PC-3 (cell line): ENCODE measurements at regions not wholly inside any gene's neighbourhood (a gene's known extent, or its start where the extent isn't known, plus 50 kb on each side); places are given as distances from the start of the nearest gene placed in this dataset.

Experiments used
- ATAC-seq: fragments of 200-7000 bp; cut with Tn5 transposase; 2 replicates; pipeline ENCODE4 v1.9.1; 2020; ENCODE audit warnings: mild to moderate bottlenecking, moderate library complexity
- BruUV-seq: library from RNA; stranded (reverse); fragments of 400-500 nt; replicated peaks from 2 replicates; lab custom pipeline; 2021; lab: Mats Ljungman, UMichigan
- CTCF ChIA-PET: fragments of 300-600 bp; sonication (Branson Sonifier 250); formaldehyde crosslinking; loops from one replicate; lab custom pipeline; 2022; ENCODE audit warnings: antibody characterized with exemption; lab: Charles Lee
- POLR2A ChIA-PET: fragments of 300-600 bp; sonication (Branson Sonifier 250); formaldehyde crosslinking; loops from one replicate; lab custom pipeline; 2022; ENCODE audit warnings: antibody characterized with exemption; ENCODE audit not compliant: unreplicated experiment; lab: Charles Lee
- DNase-seq: peaks from one replicate; pipeline ENCODE4 v3.0.0-alpha.2; 2015
- H2AFZ ChIP-seq: fragments of 300-600 bp; sonication (generic); 2 replicates; pipeline ENCODE4 v1.6.0; 2016; ENCODE audit warnings: antibody characterized with exemption, low read length
- H3F3A ChIP-seq: fragments of 300-600 bp; sonication (generic); one replicate; pipeline ENCODE4 v1.6.0; 2017; ENCODE audit warnings: antibody characterized with exemption, low read length, control low read depth, mild to moderate bottlenecking; ENCODE audit not compliant: unreplicated experiment
- H3K27ac ChIP-seq: fragments of 300-600 bp; sonication (generic); 2 replicates; pipeline ENCODE4 v1.5.1; 2016; ENCODE audit warnings: mild to moderate bottlenecking, low read length
- H3K27me3 ChIP-seq: fragments of 300-600 bp; sonication (generic); 2 replicates; pipeline ENCODE4 v1.6.1; 2016; ENCODE audit warnings: low read length, mixed read lengths
- H3K36me3 ChIP-seq: fragments of 300-600 bp; sonication (generic); 2 replicates; pipeline ENCODE4 v1.6.1; 2016; ENCODE audit warnings: low read depth, mixed run types, low read length, mixed read lengths
- H3K4me1 ChIP-seq: fragments of 300-600 bp; sonication (generic); 2 replicates; pipeline ENCODE4 v1.5.1; 2016; ENCODE audit warnings: low read length; ENCODE audit not compliant: insufficient read depth
- H3K4me2 ChIP-seq: fragments of 300-600 bp; sonication (generic); 2 replicates; pipeline ENCODE4 v1.6.0; 2016; ENCODE audit warnings: low read length
- H3K4me3 ChIP-seq: fragments of 300-600 bp; sonication (generic); 2 replicates; pipeline ENCODE4 v1.5.1; 2016; ENCODE audit warnings: mild to moderate bottlenecking, low read length, mixed read lengths
- H3K79me2 ChIP-seq: fragments of 300-600 bp; sonication (generic); 2 replicates; pipeline ENCODE4 v1.6.1; 2017; ENCODE audit warnings: low read length, mixed read lengths
- H3K9ac ChIP-seq: fragments of 300-600 bp; sonication (generic); 2 replicates; pipeline ENCODE4 v1.6.0; 2016; ENCODE audit warnings: mild to moderate bottlenecking, low read length
- H3K9me2 ChIP-seq: fragments of 300-600 bp; sonication (generic); replicated peaks from 2 replicates; pipeline ENCODE4 v1.6.1; 2016; ENCODE audit warnings: mixed run types, low read length, mixed read lengths
- H3K9me3 ChIP-seq: fragments of 300-600 bp; sonication (generic); 2 replicates; pipeline ENCODE4 v1.6.1; 2016; ENCODE audit warnings: low read length, mixed read lengths
- H4K20me1 ChIP-seq: fragments of 300-600 bp; sonication (generic); 2 replicates; pipeline ENCODE4 v1.6.1; 2016; ENCODE audit warnings: low read length, mixed read lengths
- CTCF ChIP-seq: fragments of 300-600 bp; sonication (generic); conservative IDR thresholded peaks from 2 replicates; pipeline ENCODE4 v1.5.1; 2017; ENCODE audit warnings: antibody characterized with exemption, low read depth, mild to moderate bottlenecking, low read length
- EZH2 ChIP-seq: fragments of 300-600 bp; sonication (generic); IDR thresholded peaks from one replicate; pipeline ENCODE4 v1.6.1; 2017; ENCODE audit warnings: antibody characterized with exemption, mild to moderate bottlenecking, low read length; ENCODE audit not compliant: unreplicated experiment
- EZH2phosphoT487 ChIP-seq: fragments of 300-600 bp; sonication (generic); IDR thresholded peaks from 2 replicates; pipeline ENCODE4 v1.6.1; 2018; ENCODE audit warnings: mild to moderate bottlenecking, antibody characterized with exemption, low read length, borderline replicate concordance
- intact Hi-C: fragments of 100-400 bp; cut with micrococcal nuclease; formaldehyde crosslinking; loops from 2 replicates; pipeline ENCODE4 v1.9.0; 2023

- Histone ChIP-seq H3K27ac (peak overlapping the region; percentile 99), H3K4me1 (peaks cover 48% of the 10 kb centered on the region), H2AFZ (no peak overlapping the region), H3K9me2 (no peaks in the 10 kb centered on the region), H3K4me3 (no peak overlapping the region), H3K9me3 (no peaks in the 10 kb centered on the region), H4K20me1 (no peaks in the 10 kb centered on the region), H3F3A (peaks cover 6% of the 10 kb centered on the region), H3K4me2 (no peak overlapping the region), H3K79me2 (no peaks in the 10 kb centered on the region), H3K27me3 (no peaks in the 10 kb centered on the region), H3K9ac (peak overlapping the region; percentile 83; the same call in 1 of the 2 replicates), H3K36me3 (no peaks in the 10 kb centered on the region)
- POLR2A ChIA-PET = no interaction called here
- intact Hi-C loops = no loop called here
- DNase-seq = peak; percentile 12
- no peak for TF ChIP-seq EZH2phosphoT487
- TF ChIP-seq CTCF = no peak
- no peak for TF ChIP-seq EZH2
- BruUV-seq = no TSS peak
- CTCF ChIA-PET = no interaction called here
- no peak for ATAC-seq
These were observed 556.5 kb downstream of the INHBA start for GRCh38 chr7:41146429-41146828.

- Histone ChIP-seq H3K4me1 (peaks cover 48% of the 10 kb centered on the region), H3K36me3 (no peaks in the 10 kb centered on the region), H3K79me2 (no peaks in the 10 kb centered on the region), H3K27me3 (no peaks in the 10 kb centered on the region), H3K4me2 (no peak overlapping the region), H3K27ac (peak overlapping the region; percentile 99), H3K9ac (peak overlapping the region; percentile 83; the same call in 1 of the 2 replicates), H3K9me3 (no peaks in the 10 kb centered on the region), H3K4me3 (no peak overlapping the region), H2AFZ (no peak overlapping the region), H4K20me1 (no peaks in the 10 kb centered on the region), H3F3A (peaks cover 6% of the 10 kb centered on the region), H3K9me2 (no peaks in the 10 kb centered on the region)
- ChIA-PET POLR2A (no interaction called here), CTCF (no interaction called here)
- no peak for DNase-seq
- no peak for ATAC-seq
- intact Hi-C loops = no loop called here
- no peak for TF ChIP-seq EZH2phosphoT487
- no peak for TF ChIP-seq EZH2
- no TSS peak for BruUV-seq
These were observed 557.2 kb downstream of the INHBA start for GRCh38 chr7:41145656-41146055.

GRCh38 chr7:41142904-41143473 lies 559.9 kb downstream of the INHBA start:
- H3K27ac ChIP-seq = 0 out of 2 replicates have a peak overlapping the region, but pooled peaks have one; percentile 3
- no peaks in the 10 kb centered on the region for H3K9me3 ChIP-seq
- POLR2A ChIA-PET = interaction anchor here (0.6 kb wide), 1 partner anchor 559 kb away, joined by 3 read pairs; no protein-coding TSS in a partner anchor
- H3F3A ChIP-seq = no peaks in the 10 kb centered on the region
- H4K20me1 ChIP-seq = no peaks in the 10 kb centered on the region
- no peak for ATAC-seq
- H3K4me2 ChIP-seq = no peak overlapping the region
- no peaks in the 10 kb centered on the region for H3K36me3 ChIP-seq
- intact Hi-C loops = no loop called here
- no peaks in the 10 kb centered on the region for H3K9me2 ChIP-seq
- CTCF ChIA-PET = no interaction called here
- DNase-seq = peak; percentile 4
- no TSS peak for BruUV-seq
- no peak overlapping the region for H2AFZ ChIP-seq
- no peaks in the 10 kb centered on the region for H3K27me3 ChIP-seq
- no peak overlapping the region for H3K4me3 ChIP-seq
- H3K79me2 ChIP-seq = no peaks in the 10 kb centered on the region
- peaks cover 35% of the 10 kb centered on the region for H3K4me1 ChIP-seq
- H3K9ac ChIP-seq = no peak overlapping the region
- TF ChIP-seq CTCF (no peak), EZH2 (no peak), EZH2phosphoT487 (no peak)
